Caco-2 (cell line): ENCODE measurements at regions not wholly inside any gene's neighbourhood (a gene's known extent, or its start where the extent isn't known, plus 50 kb on each side); places are given as distances from the start of the nearest gene placed in this dataset.

Source experiments
- BruUV-seq: library from RNA; stranded (reverse); fragments of 400-500 nt; replicated peaks from 2 replicates; lab custom pipeline; 2021; lab: Mats Ljungman, UMichigan
- CTCF ChIA-PET: fragments of 300-600 bp; sonication (Branson Sonifier 250); formaldehyde crosslinking; loops from one replicate; lab custom pipeline; 2022; ENCODE audit warnings: antibody characterized with exemption; lab: Charles Lee
- POLR2A ChIA-PET: fragments of 300-600 bp; sonication (Branson Sonifier 250); formaldehyde crosslinking; loops from one replicate; lab custom pipeline; 2022; ENCODE audit warnings: antibody characterized with exemption; lab: Charles Lee
- DNase-seq, 2 experiments: peaks; one replicate each; pipeline versions ENCODE4 v3.0.0 to v3.0.0-alpha.2; 2020 to 2022
- H3K27me3 ChIP-seq: replicated peaks from 2 replicates; pipeline ENCODE4 v1.6.0; 2011; ENCODE audit warnings: low read length; ENCODE audit not compliant: control insufficient read depth, insufficient read depth
- H3K36me3 ChIP-seq: 2 replicates; pipeline ENCODE4 v1.5.1; 2011; ENCODE audit warnings: low read length; ENCODE audit not compliant: control insufficient read depth, insufficient read depth
- H3K4me1 ChIP-seq: fragments of 250-450 bp; sonication (Bioruptor Pico); 2 replicates; pipeline ENCODE4 v1.5.1; 2020; ENCODE audit warnings: mild to moderate bottlenecking
- H3K4me3 ChIP-seq: 2 replicates; pipeline ENCODE4 v1.5.1; 2011; ENCODE audit warnings: low read depth, mild to moderate bottlenecking, control low read depth, low read length
- H3K9me3 ChIP-seq: fragments of 250-450 bp; sonication (Bioruptor Pico); 2 replicates; pipeline ENCODE4 v1.5.1; 2020; ENCODE audit warnings: mild to moderate bottlenecking, moderate library complexity
- H3K27ac Mint-ChIP-seq: one replicate; pipeline ENCODE4 v1.8.0; 2022; ENCODE audit warnings: mixed read lengths; ENCODE audit not compliant: unreplicated experiment
- H3K27me3 Mint-ChIP-seq: one replicate; pipeline ENCODE4 v1.8.0; 2022; ENCODE audit warnings: mixed read lengths; ENCODE audit not compliant: insufficient read depth, unreplicated experiment
- H3K36me3 Mint-ChIP-seq: one replicate; pipeline ENCODE4 v1.8.0; 2022; ENCODE audit warnings: mild to moderate bottlenecking, mixed read lengths; ENCODE audit not compliant: insufficient read depth, unreplicated experiment
- H3K4me1 Mint-ChIP-seq: one replicate; pipeline ENCODE4 v1.8.0; 2022; ENCODE audit warnings: low read depth, mixed read lengths; ENCODE audit not compliant: unreplicated experiment
- H3K4me3 Mint-ChIP-seq: one replicate; pipeline ENCODE4 v1.8.0; 2022; ENCODE audit warnings: mild to moderate bottlenecking, moderate library complexity, mixed read lengths; ENCODE audit not compliant: unreplicated experiment
- H3K9me3 Mint-ChIP-seq: one replicate; pipeline ENCODE4 v1.8.0; 2022; ENCODE audit warnings: mixed read lengths; ENCODE audit not compliant: unreplicated experiment
- CTCF ChIP-seq, 2 experiments: fragments of 200-600 bp in 1 of 2; IDR thresholded peaks; 1 replicate in 1 of 2; 2 replicates in 1 of 2; pipeline versions ENCODE4 v1.5.1 to v1.8.0; 2011 to 2022; ENCODE audit warnings: antibody characterized with exemption in 1 of 2, control low read depth in 1 of 2, inconsistent platforms in 1 of 2, low read depth in 1 of 2, low read length in 1 of 2, mild to moderate bottlenecking in 1 of 2, moderate library complexity in 1 of 2; ENCODE audit not compliant: insufficient read depth in 1 of 2, severe bottlenecking in 1 of 2, unreplicated experiment in 1 of 2
- intact Hi-C: fragments of 100-400 bp; cut with micrococcal nuclease; formaldehyde crosslinking; loops from one replicate; pipeline ENCODE4 v1.10.0; 2022; ENCODE audit not compliant: unreplicated experiment

- CTCF ChIA-PET = no interaction called here
- no peak overlapping the region for H3K4me3 Mint-ChIP-seq
- no peak for TF ChIP-seq CTCF (IDR thresholded peaks at IDR 0.05; ENCODE audit: insufficient read depth in 1 of 2, low read depth in 1 of 2, low read length in 1 of 2, severe bottlenecking in 1 of 2, unreplicated experiment in 1 of 2)
- peaks cover 12% of the 10 kb centered on the region for H3K27me3 Mint-ChIP-seq
- no peaks in the 10 kb centered on the region for H3K4me1 ChIP-seq
- peaks cover 4% of the 10 kb centered on the region for H3K36me3 Mint-ChIP-seq
- no TSS peak for BruUV-seq
- H3K9me3 ChIP-seq = no peaks in the 10 kb centered on the region; the same call in 1 of the 2 replicates
- H3K36me3 ChIP-seq = no peaks in the 10 kb centered on the region
- POLR2A ChIA-PET = no interaction called here
- H3K9me3 Mint-ChIP-seq = peaks cover 13% of the 10 kb centered on the region
- DNase-seq = no peak
- no peaks in the 10 kb centered on the region for H3K27me3 ChIP-seq
- H3K4me1 Mint-ChIP-seq = no peaks in the 10 kb centered on the region
- H3K27ac Mint-ChIP-seq = no peak overlapping the region
- intact Hi-C loops = no loop called here
- H3K4me3 ChIP-seq = no peak overlapping the region
These were observed 186.5 kb upstream of the SLC7A11 start for GRCh38 chr4:138428611-138429010.

GRCh38 chr4:138426786-138427185 lies 184.6 kb upstream of the SLC7A11 start:
- ChIA-PET CTCF (no interaction called here), POLR2A (no interaction called here)
- no peaks in the 10 kb centered on the region for H3K9me3 ChIP-seq
- no peak overlapping the region for H3K4me3 ChIP-seq
- intact Hi-C loops = no loop called here
- BruUV-seq = no TSS peak
- no peak overlapping the region for H3K27ac Mint-ChIP-seq
- peaks cover 12% of the 10 kb centered on the region for H3K27me3 Mint-ChIP-seq
- no peaks in the 10 kb centered on the region for H3K27me3 ChIP-seq
- H3K4me3 Mint-ChIP-seq = no peak overlapping the region
- H3K36me3 Mint-ChIP-seq = no peaks in the 10 kb centered on the region
- H3K36me3 ChIP-seq = no peaks in the 10 kb centered on the region
- no peaks in the 10 kb centered on the region for H3K4me1 ChIP-seq
- no peaks in the 10 kb centered on the region for H3K9me3 Mint-ChIP-seq
- H3K4me1 Mint-ChIP-seq = no peaks in the 10 kb centered on the region
- no peak for DNase-seq
- TF ChIP-seq CTCF (IDR thresholded peaks at IDR 0.05; ENCODE audit: insufficient read depth in 1 of 2, low read depth in 1 of 2, low read length in 1 of 2, severe bottlenecking in 1 of 2, unreplicated experiment in 1 of 2) = no peak

- ChIA-PET POLR2A (no interaction called here), CTCF (no interaction called here)
- Mint-ChIP-seq H3K27ac (no peak overlapping the region), H3K4me1 (no peaks in the 10 kb centered on the region), H3K36me3 (no peaks in the 10 kb centered on the region), H3K4me3 (no peak overlapping the region), H3K9me3 (no peaks in the 10 kb centered on the region), H3K27me3 (peaks cover 2% of the 10 kb centered on the region)
- TF ChIP-seq CTCF (IDR thresholded peaks at IDR 0.05; ENCODE audit: insufficient read depth in 1 of 2, low read depth in 1 of 2, low read length in 1 of 2, severe bottlenecking in 1 of 2, unreplicated experiment in 1 of 2) = no peak
- no peaks in the 10 kb centered on the region for H3K9me3 ChIP-seq
- BruUV-seq = no TSS peak
- no peaks in the 10 kb centered on the region for H3K27me3 ChIP-seq
- DNase-seq = no peak
- H3K4me1 ChIP-seq = no peaks in the 10 kb centered on the region
- intact Hi-C loops = no loop called here
- H3K4me3 ChIP-seq = no peak overlapping the region
- H3K36me3 ChIP-seq = no peaks in the 10 kb centered on the region
These were observed 178.3 kb upstream of the SLC7A11 start for GRCh38 chr4:138420471-138420870.
